MM.1S (cell line): ENCODE measurements at regions not wholly inside any gene's neighbourhood (a gene's known extent, or its start where the extent isn't known, plus 50 kb on each side); places are given as distances from the start of the nearest gene placed in this dataset.

Experiments
- CTCF ChIP-seq: fragments of 300-600 bp; sonication (generic); IDR thresholded peaks from 2 replicates; pipeline ENCODE4 v1.5.1; 2016; ENCODE audit warnings: antibody characterized with exemption, low read length, mixed read lengths
- EZH2 ChIP-seq: fragments of 300-600 bp; sonication (generic); optimal IDR thresholded peaks from 2 replicates; pipeline ENCODE3; 2017; ENCODE audit warnings: low read depth, mild to moderate bottlenecking, antibody characterized with exemption, low read length, mixed read lengths

GRCh38 chrX:144730471-144730870, 516.8 kb upstream of the SPANXN1 start:
- no peak for TF ChIP-seq CTCF
- TF ChIP-seq EZH2 = no peak
